ENCODE measurements at regions not wholly inside any gene's neighbourhood (a gene's known extent, or its start where the extent isn't known, plus 50 kb on each side); places are given as distances from the start of the nearest gene placed in this dataset.

DNA sequence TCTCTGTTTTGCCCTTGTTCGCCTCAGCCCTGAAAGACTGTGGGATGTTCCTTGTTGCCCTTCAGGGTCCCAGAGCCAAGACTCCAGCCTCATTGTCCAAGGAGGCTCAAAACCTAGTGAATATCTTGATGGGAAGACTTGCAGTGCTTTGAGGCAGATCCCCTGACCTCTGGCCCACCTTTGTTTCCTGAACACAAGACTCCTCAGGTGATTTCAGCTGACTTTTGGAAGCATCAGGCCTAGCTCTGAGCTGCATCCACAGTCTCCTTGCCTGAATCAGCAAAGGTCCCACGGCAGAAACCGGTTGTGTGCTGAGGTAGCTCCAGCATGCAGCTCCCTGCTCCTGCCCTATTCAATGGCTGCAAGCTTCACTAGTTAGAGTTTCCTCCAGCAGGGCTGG is 159.3 kb upstream of the B3GAT1 start:
- no peak overlapping the region for H2AFZ ChIP-seq (ENCODE audit: low read length)
- H3K9me2 ChIP-seq (replicated peaks; ENCODE audit: insufficient read depth, low read length), result no peaks in the 10 kb centered on the region
- H3K9ac ChIP-seq (ENCODE audit: low read length), result no peak overlapping the region
- H3K4me1 ChIP-seq (ENCODE audit: low read length), result no peaks in the 10 kb centered on the region
- no peak overlapping the region for H3K27ac ChIP-seq (ENCODE audit: low read length)
- no peak overlapping the region for H3K4me2 ChIP-seq (ENCODE audit: low read depth, low read length, poor library complexity, severe bottlenecking)
- H3K4me3 ChIP-seq (ENCODE audit: low read length), result no peak overlapping the region
- H4K20me1 ChIP-seq (ENCODE audit: insufficient read depth, low read depth, low read length), result no peaks in the 10 kb centered on the region
- DNase-seq, result no peak
- no peaks in the 10 kb centered on the region for H3K27me3 ChIP-seq (ENCODE audit: low read length)
- H3K36me3 ChIP-seq (ENCODE audit: insufficient read depth, low read length), result no peaks in the 10 kb centered on the region
- no peaks in the 10 kb centered on the region for H3K79me2 ChIP-seq (ENCODE audit: low read length)
- no peaks in the 10 kb centered on the region for H3K9me3 ChIP-seq (ENCODE audit: low read length)

DNA sequence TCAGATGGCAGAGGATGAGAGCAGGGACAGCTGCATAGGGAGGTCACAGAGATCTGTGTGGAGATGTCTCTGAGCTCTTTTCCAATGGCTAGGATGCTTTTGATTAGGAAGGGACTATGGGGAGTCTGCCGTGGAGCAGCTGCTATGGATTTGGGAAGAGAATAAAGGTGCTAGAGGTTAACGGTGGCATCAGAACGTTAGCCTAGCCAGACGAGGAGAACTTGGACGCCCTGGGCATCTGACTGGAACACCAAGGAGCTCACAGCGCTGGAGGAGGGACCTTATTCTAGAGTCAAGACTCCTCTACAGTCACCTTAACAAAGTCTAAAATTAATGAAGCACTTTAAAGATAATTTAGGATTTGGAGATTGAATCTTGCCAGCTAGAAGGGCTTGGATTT is 157.2 kb upstream of the B3GAT1 start:
- H3K27ac ChIP-seq (ENCODE audit: low read length), result no peak overlapping the region
- H3K4me1 ChIP-seq (ENCODE audit: low read length), result no peaks in the 10 kb centered on the region
- DNase-seq, result no peak
- no peak overlapping the region for H3K4me2 ChIP-seq (ENCODE audit: low read depth, low read length, poor library complexity, severe bottlenecking)
- no peaks in the 10 kb centered on the region for H3K9me3 ChIP-seq (ENCODE audit: low read length)
- no peak overlapping the region for H3K9ac ChIP-seq (ENCODE audit: low read length)
- no peaks in the 10 kb centered on the region for H3K79me2 ChIP-seq (ENCODE audit: low read length)
- no peaks in the 10 kb centered on the region for H3K27me3 ChIP-seq (ENCODE audit: low read length)
- no peaks in the 10 kb centered on the region for H3K9me2 ChIP-seq (replicated peaks; ENCODE audit: insufficient read depth, low read length)
- H2AFZ ChIP-seq (ENCODE audit: low read length), result no peak overlapping the region
- no peaks in the 10 kb centered on the region for H4K20me1 ChIP-seq (ENCODE audit: insufficient read depth, low read depth, low read length)
- H3K36me3 ChIP-seq (ENCODE audit: insufficient read depth, low read length), result no peaks in the 10 kb centered on the region
- no peak overlapping the region for H3K4me3 ChIP-seq (ENCODE audit: low read length)

DNA sequence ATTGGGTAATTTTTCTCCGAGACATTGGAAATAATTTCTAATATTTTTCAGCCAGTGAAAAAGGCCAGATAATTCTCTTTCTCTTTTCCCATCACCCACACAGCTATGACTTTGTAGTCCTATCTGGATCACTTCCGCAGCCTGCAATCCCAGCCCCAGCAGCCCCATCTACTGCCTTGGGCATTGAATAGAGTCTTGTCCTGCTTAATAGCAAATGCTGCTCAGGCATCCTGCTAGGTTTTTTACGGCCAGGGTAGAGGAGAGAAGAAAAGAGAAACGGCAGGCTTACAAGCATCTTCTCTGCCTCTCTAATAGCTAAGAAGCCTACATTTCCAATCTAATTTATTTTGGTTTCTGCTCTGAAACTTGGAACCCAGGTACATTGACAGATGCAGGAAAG is 154.3 kb upstream of the B3GAT1 start:
- Histone ChIP-seq H3K4me1 (ENCODE audit: low read length) (no peaks in the 10 kb centered on the region), H3K9me2 (replicated peaks; ENCODE audit: insufficient read depth, low read length) (no peaks in the 10 kb centered on the region), H3K4me3 (ENCODE audit: low read length) (no peak overlapping the region), H3K36me3 (ENCODE audit: insufficient read depth, low read length) (no peaks in the 10 kb centered on the region), H3K4me2 (ENCODE audit: low read depth, low read length, poor library complexity, severe bottlenecking) (no peak overlapping the region), H3K79me2 (ENCODE audit: low read length) (no peaks in the 10 kb centered on the region), H3K27ac (ENCODE audit: low read length) (no peak overlapping the region), H3K9me3 (ENCODE audit: low read length) (no peaks in the 10 kb centered on the region), H4K20me1 (ENCODE audit: insufficient read depth, low read depth, low read length) (no peaks in the 10 kb centered on the region), H2AFZ (ENCODE audit: low read length) (no peak overlapping the region), H3K9ac (ENCODE audit: low read length) (no peak overlapping the region), H3K27me3 (ENCODE audit: low read length) (no peaks in the 10 kb centered on the region)
- DNase-seq, result no peak

DNA sequence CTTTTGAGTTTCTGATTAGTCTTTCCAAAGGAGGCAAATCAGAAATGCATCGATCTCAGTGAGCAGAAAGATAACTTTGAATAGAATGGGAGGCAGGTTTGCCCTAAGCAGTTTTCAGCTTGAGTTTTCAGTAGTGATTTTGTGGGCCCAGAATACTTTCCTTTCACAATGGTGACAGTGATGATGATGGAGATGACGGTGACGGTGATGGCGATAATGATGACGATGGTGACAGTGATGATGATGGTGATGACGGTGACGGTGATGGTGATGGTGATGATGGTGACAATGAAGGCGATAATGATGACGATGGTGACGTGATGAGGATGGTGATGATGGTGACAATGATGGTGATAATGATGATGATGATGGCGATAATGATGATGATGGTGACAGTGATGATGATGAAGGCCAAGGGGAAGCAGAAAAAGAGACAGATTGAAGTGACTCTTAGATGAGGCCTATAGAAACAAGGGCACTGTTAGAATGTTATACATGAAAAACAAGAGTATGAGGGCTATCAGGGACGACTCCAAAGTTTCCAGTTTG is 153.4 kb upstream of the B3GAT1 start:
- Histone ChIP-seq H3K9me2 (replicated peaks; ENCODE audit: insufficient read depth, low read length) (no peaks in the 10 kb centered on the region), H3K36me3 (ENCODE audit: insufficient read depth, low read length) (no peaks in the 10 kb centered on the region), H3K4me2 (ENCODE audit: low read depth, low read length, poor library complexity, severe bottlenecking) (no peak overlapping the region), H3K4me3 (ENCODE audit: low read length) (no peak overlapping the region), H3K27ac (ENCODE audit: low read length) (no peak overlapping the region), H3K4me1 (ENCODE audit: low read length) (no peaks in the 10 kb centered on the region), H3K9ac (ENCODE audit: low read length) (no peak overlapping the region), H3K79me2 (ENCODE audit: low read length) (no peaks in the 10 kb centered on the region), H3K9me3 (ENCODE audit: low read length) (no peaks in the 10 kb centered on the region), H3K27me3 (ENCODE audit: low read length) (no peaks in the 10 kb centered on the region), H4K20me1 (ENCODE audit: insufficient read depth, low read depth, low read length) (no peaks in the 10 kb centered on the region), H2AFZ (ENCODE audit: low read length) (no peak overlapping the region)
- DNase-seq, result no peak

DNA sequence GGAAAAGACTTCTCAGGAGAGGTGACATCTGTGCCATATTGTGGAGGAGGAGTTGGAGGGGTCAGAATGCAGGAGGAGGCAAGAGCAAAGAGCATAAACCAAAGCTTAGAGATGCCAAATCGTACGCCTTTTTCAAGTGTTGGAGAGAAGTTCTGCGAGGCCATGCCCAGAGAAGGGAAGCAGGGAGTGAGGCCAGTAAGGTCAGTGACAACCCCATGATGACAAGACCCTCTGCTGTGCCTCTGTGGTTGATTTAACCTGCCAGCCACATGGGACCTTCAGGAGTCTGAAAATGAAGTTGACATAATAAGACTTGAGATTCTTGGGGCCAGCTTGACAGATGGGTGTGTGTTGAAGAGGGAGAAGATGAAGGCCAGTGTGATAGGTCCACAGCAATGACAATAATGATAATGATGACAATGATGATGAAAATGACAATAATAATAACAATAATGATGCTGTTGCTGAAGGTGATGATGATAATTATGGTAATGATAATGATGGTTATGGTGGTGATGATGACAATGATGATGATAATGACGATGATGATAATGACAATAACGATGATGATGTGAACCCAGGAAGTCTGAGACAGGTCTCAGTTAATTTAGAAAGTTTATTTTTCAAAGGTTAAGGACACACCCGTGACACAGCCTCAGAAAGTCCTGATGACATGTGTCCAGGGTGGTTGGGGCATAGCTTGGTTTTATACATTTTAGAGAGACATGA is 152.6 kb upstream of the B3GAT1 start:
- H3K27me3 ChIP-seq (ENCODE audit: low read length), result no peaks in the 10 kb centered on the region

DNA sequence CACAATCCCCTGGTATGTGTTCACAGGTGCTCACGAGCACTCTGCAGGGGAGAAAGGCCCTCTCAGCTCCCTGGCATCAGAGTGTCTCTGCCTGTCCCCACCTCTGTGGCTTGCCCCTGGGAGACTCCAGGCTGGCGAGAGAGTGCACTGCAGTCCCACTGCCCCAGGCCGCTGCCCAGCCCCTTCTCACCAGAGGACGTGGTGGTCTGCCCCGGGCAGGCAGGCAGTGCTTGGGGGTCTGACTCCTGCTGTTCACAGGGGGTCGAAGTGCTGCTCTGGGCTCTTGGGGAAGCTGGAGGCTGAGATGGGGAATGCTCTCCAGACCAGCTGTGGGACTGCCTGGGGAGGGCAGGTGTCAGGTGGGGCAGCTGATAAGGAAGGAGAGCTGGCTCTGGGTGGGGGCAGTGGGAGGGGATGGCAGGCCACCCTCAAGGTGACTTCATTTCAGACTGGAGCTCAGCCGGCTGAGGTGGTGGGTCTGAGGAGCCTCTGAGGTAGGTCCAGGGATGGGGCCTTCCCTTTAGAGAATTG is 151.0 kb upstream of the B3GAT1 start:
- H3K27me3 ChIP-seq (ENCODE audit: low read length), result no peaks in the 10 kb centered on the region
- no peak overlapping the region for H3K4me3 ChIP-seq (ENCODE audit: low read length)
- H3K9me3 ChIP-seq (ENCODE audit: low read length), result no peaks in the 10 kb centered on the region
- no peaks in the 10 kb centered on the region for H3K36me3 ChIP-seq (ENCODE audit: insufficient read depth, low read length)
- H3K27ac ChIP-seq (ENCODE audit: low read length), result no peak overlapping the region
- no peak overlapping the region for H3K9ac ChIP-seq (ENCODE audit: low read length)
- H3K9me2 ChIP-seq (replicated peaks; ENCODE audit: insufficient read depth, low read length), result no peaks in the 10 kb centered on the region
- no peak overlapping the region for H3K4me2 ChIP-seq (ENCODE audit: low read depth, low read length, poor library complexity, severe bottlenecking)
- no peaks in the 10 kb centered on the region for H4K20me1 ChIP-seq (ENCODE audit: insufficient read depth, low read depth, low read length)
- H3K79me2 ChIP-seq (ENCODE audit: low read length), result no peaks in the 10 kb centered on the region
- DNase-seq, result no peak
- H2AFZ ChIP-seq (ENCODE audit: low read length), result no peak overlapping the region
- no peaks in the 10 kb centered on the region; the same call in 1 of the 2 replicates for H3K4me1 ChIP-seq (ENCODE audit: low read length)

More for the DNA sequence above, 152.6 kb upstream of the B3GAT1 start:
- H3K9me2 ChIP-seq (replicated peaks; ENCODE audit: insufficient read depth, low read length), result no peaks in the 10 kb centered on the region
- H3K9me3 ChIP-seq (ENCODE audit: low read length), result no peaks in the 10 kb centered on the region
- no peak for DNase-seq
- no peaks in the 10 kb centered on the region; the same call in 1 of the 2 replicates for H3K4me1 ChIP-seq (ENCODE audit: low read length)
- H3K4me2 ChIP-seq (ENCODE audit: low read depth, low read length, poor library complexity, severe bottlenecking), result no peak overlapping the region
- H3K79me2 ChIP-seq (ENCODE audit: low read length), result no peaks in the 10 kb centered on the region
- H3K4me3 ChIP-seq (ENCODE audit: low read length), result no peak overlapping the region
- no peaks in the 10 kb centered on the region for H3K36me3 ChIP-seq (ENCODE audit: insufficient read depth, low read length)
- no peak overlapping the region for H2AFZ ChIP-seq (ENCODE audit: low read length)
- no peak overlapping the region for H3K27ac ChIP-seq (ENCODE audit: low read length)
- no peak overlapping the region for H3K9ac ChIP-seq (ENCODE audit: low read length)
- H4K20me1 ChIP-seq (ENCODE audit: insufficient read depth, low read depth, low read length), result no peaks in the 10 kb centered on the region

DNA sequence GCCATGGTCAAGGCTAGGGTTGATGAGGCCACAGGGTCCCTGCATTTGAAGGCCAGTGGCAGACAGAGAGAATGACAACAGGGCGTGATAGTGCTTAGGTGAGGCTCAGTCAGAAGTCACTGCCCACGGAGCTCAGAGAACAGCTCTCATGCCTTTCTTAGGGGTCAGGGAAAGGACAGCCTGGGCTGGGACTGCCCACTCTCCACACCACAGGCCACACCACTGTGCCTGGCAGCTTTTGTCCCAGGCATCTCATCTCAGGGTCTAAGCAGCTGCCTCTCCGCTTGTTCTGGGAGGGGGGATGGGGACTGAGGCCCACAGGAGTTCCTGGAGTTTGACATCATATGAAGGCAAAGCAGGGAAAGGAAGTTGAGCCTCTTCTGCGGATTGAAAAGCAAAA is 150.2 kb upstream of the B3GAT1 start:
- Histone ChIP-seq H3K36me3 (ENCODE audit: insufficient read depth, low read length) (no peaks in the 10 kb centered on the region), H3K4me2 (ENCODE audit: low read depth, low read length, poor library complexity, severe bottlenecking) (no peak overlapping the region), H3K27me3 (ENCODE audit: low read length) (no peaks in the 10 kb centered on the region), H3K9me3 (ENCODE audit: low read length) (no peaks in the 10 kb centered on the region), H3K4me3 (ENCODE audit: low read length) (no peak overlapping the region), H3K79me2 (ENCODE audit: low read length) (no peaks in the 10 kb centered on the region), H3K4me1 (ENCODE audit: low read length) (no peaks in the 10 kb centered on the region; the same call in 1 of the 2 replicates), H2AFZ (ENCODE audit: low read length) (no peak overlapping the region), H3K9me2 (replicated peaks; ENCODE audit: insufficient read depth, low read length) (no peaks in the 10 kb centered on the region), H4K20me1 (ENCODE audit: insufficient read depth, low read depth, low read length) (no peaks in the 10 kb centered on the region), H3K9ac (ENCODE audit: low read length) (no peak overlapping the region), H3K27ac (ENCODE audit: low read length) (no peak overlapping the region)
- no peak for DNase-seq

DNA sequence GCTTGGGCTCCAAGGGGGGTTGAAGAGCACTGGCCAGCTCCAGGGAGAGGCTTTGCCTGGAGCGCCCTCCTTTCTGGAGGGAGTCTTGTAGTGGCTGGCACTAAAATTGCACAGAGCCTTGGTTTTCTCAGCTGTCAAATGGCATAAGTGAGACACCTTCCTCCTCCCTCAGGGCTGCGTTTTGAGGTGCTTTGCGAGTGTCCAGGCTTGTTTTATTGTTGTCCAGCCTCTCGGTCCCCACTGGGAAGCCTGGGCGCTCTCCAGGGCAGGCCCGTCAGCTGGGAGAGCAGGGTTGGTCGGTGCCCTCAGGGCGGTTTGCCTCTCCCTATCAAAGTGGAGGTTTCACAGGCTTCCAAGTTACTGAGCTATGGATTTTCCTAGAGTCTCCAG is 149.3 kb upstream of the B3GAT1 start:
- DNase-seq, result no peak
- Histone ChIP-seq H2AFZ (ENCODE audit: low read length) (no peak overlapping the region), H4K20me1 (ENCODE audit: insufficient read depth, low read depth, low read length) (no peaks in the 10 kb centered on the region), H3K27me3 (ENCODE audit: low read length) (no peaks in the 10 kb centered on the region), H3K9me2 (replicated peaks; ENCODE audit: insufficient read depth, low read length) (no peaks in the 10 kb centered on the region), H3K4me1 (ENCODE audit: low read length) (no peaks in the 10 kb centered on the region; the same call in 1 of the 2 replicates), H3K9me3 (ENCODE audit: low read length) (no peaks in the 10 kb centered on the region), H3K4me3 (ENCODE audit: low read length) (no peak overlapping the region), H3K36me3 (ENCODE audit: insufficient read depth, low read length) (no peaks in the 10 kb centered on the region), H3K4me2 (ENCODE audit: low read depth, low read length, poor library complexity, severe bottlenecking) (no peak overlapping the region), H3K79me2 (ENCODE audit: low read length) (no peaks in the 10 kb centered on the region), H3K27ac (ENCODE audit: low read length) (no peak overlapping the region), H3K9ac (ENCODE audit: low read length) (no peak overlapping the region)

Measured in Karpas-422 (cell line).